ENCODE measurements at regions not wholly inside any gene's neighbourhood (a gene's known extent, or its start where the extent isn't known, plus 50 kb on each side); places are given as distances from the start of the nearest gene placed in this dataset.
"Not testable (repeated sequence)": the region's sequence is repeated elsewhere in the genome, so short reads cannot be mapped to it uniquely, and the experiment has no call there.

- DNase-seq: no peak
Observed at GRCh38 chr7:20521243-20521642, 94.2 kb upstream of the ABCB5 start.

GRCh38 chr7:20529260-20529659 lies 86.2 kb upstream of the ABCB5 start:
- no peak for DNase-seq

- no peak for DNase-seq
Observed at GRCh38 chr7:20532890-20533289, 82.6 kb upstream of the ABCB5 start.

GRCh38 chr7:20534543-20534942 lies 80.9 kb upstream of the ABCB5 start:
- DNase-seq: no peak

GRCh38 chr7:20535541-20535940 lies 79.9 kb upstream of the ABCB5 start:
- DNase-seq: no peak

- DNase-seq: no peak
Observed at GRCh38 chr7:20539201-20539600, 76.3 kb upstream of the ABCB5 start.

GRCh38 chr7:20541608-20542349 lies 73.7 kb upstream of the ABCB5 start:
- no peak for DNase-seq

- DNase-seq: no peak
Observed at GRCh38 chr7:20542594-20542993, 72.9 kb upstream of the ABCB5 start.

- DNase-seq: no peak
Observed at GRCh38 chr7:20543500-20543899, 72.0 kb upstream of the ABCB5 start.

GRCh38 chr7:20545016-20545415 lies 70.5 kb upstream of the ABCB5 start:
- no peak for DNase-seq

- DNase-seq: not testable (repeated sequence)
Observed at GRCh38 chr7:20546958-20547357, 68.5 kb upstream of the ABCB5 start.

- no peak for DNase-seq
Observed at GRCh38 chr7:20554072-20554471, 61.4 kb upstream of the ABCB5 start.

- no peak for DNase-seq
Observed at GRCh38 chr7:20556091-20556490, 59.4 kb upstream of the ABCB5 start.

GRCh38 chr7:20557116-20557515 lies 58.4 kb upstream of the ABCB5 start:
- no peak for DNase-seq

GRCh38 chr7:20558963-20559716 lies 56.3 kb upstream of the ABCB5 start:
- no peak for DNase-seq

GRCh38 chr7:20559883-20560282 lies 55.6 kb upstream of the ABCB5 start:
- DNase-seq: no peak

GRCh38 chr7:20560325-20561180 lies 54.9 kb upstream of the ABCB5 start:
- no peak for DNase-seq

GRCh38 chr7:20561466-20561865 lies 54.0 kb upstream of the ABCB5 start:
- DNase-seq: no peak

GRCh38 chr7:20561908-20562307 lies 53.6 kb upstream of the ABCB5 start:
- DNase-seq: no peak

GRCh38 chr7:20562461-20562860 lies 53.0 kb upstream of the ABCB5 start:
- DNase-seq: no peak
